Amygdala (tissue), 56 donors: ENCODE measurements at regions not wholly inside any gene's neighbourhood (a gene's known extent, or its start where the extent isn't known, plus 50 kb on each side); places are given as distances from the start of the nearest gene placed in this dataset.
"Not testable (repeated sequence)": the region's sequence is repeated elsewhere in the genome, so short reads cannot be mapped to it uniquely, and the experiment has no call there.

Experiments
- DNase-seq, 56 donors: peaks; one replicate each; lab custom pipeline; 2025; lab: John Stamatoyannopoulos, UW

DNA sequence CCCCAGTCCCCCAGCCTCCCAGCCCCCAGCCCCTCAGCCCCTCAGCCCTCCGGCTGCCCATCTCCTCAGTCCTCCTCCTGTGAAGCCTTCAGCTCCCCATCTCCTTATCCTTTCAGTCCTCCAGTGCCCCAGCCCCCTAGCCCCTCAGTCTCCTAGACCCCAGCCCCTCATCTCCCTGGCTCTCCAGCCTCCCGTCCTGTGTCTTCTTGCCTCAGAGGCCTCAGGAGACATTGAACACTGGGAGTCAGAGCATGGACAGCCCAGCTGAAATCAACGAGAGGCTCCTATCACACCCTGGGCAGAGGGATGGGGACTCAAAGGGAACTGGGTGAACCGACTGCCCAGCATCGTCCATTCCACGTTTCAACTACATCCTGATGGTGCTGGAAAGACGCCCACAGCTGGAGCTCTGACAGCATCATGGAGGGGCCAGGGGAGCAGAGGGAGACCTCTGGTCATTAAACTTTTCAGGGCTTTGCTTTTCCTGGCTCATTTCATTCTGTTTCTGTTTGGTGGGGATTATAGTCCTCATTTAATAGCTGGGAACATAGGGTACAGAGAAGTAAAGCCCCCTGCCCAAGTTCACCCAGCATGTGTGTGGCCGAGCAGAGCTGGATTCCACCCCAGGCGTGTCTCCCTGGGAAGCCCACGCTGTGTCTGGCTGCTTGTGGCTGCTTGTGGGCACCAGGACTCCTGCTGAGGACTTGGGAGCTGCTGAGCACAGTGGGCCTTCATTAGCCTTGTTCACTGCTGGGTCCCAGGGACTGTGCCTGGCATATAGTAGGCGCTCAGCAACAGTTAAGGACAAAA, 396.7 kb downstream of the PTPRU start:
- DNase-seq = no peak

GRCh38 chr1:29631836-29632805, 395.8 kb downstream of the PTPRU start:
- no peak for DNase-seq

DNA sequence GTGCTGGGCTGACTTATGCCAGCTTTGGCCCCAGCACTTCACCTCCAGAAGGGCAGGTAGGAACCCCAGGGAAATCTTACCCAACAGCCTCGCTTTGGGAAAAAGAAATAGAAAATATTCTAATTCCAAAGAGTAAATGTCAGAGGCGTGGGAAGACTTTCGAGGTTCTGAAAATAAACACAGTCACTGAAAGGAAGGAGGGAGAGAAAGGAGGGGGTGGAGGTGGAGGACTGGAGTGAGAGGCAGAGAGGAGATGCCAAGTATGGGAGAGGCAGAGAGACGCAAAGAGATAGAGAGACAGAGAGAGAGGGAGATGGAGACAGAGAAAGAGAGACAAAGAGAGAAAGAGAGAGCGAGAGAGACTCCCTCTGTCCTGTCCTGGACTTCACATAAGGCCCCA, 395.0 kb downstream of the PTPRU start:
- no peak for DNase-seq

- DNase-seq = no peak
Observed at GRCh38 chr1:29630756-29631155, 394.4 kb downstream of the PTPRU start.

DNA sequence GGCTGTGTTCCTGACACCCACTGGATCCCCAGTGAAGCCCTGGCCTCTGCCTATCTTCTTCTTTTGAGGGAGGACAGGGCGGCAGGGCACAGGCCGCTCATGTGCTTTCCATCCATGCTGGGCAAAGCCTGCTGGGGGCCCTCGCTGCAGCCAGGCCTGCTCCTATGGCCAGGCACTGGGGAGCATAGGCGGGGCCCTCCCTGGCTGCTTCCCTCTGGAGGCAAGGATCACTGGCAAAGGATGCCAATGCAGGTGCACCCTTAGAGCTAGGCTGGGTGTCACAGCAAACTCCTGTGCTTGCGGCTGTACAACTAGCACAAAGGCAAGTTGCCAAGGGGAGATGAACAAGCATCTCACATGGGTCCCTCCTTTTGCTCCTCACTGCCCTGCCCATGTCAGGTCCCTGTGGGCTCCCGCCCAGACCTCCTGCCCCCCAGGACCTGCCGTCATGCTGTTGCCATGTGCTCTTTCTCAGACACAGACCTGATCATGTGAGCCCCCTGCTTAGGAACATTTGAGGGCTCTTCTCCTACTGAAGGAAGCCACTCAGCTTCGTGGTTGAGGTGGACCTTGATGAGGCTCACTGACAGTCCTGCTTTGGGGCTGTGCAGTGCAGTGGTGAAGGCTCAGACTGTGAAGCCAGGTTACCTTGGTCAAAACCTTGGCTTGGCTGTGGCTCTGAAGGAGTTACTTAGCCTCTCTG, 393.6 kb downstream of the PTPRU start:
- DNase-seq = no peak

DNA sequence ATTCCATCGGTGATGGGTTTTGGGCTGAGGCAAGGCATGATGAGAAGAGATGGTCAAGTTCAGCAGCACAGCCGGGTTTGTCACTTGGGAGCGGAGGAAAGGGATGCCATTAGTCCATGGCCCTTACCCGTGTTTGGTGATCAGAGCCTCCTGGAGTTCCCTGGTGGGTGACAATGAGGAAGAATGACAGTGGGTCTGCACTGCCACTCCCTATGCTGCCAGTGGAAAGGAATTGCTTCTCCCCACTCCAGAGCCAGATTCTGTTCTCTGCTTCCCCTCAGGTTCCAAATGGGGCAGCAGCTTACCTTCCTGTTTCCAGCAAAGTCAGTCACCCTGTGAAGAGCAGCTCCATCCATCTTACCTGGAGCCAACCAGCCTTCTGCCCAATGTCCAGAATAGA, 393.1 kb downstream of the PTPRU start:
- DNase-seq = no peak

DNA sequence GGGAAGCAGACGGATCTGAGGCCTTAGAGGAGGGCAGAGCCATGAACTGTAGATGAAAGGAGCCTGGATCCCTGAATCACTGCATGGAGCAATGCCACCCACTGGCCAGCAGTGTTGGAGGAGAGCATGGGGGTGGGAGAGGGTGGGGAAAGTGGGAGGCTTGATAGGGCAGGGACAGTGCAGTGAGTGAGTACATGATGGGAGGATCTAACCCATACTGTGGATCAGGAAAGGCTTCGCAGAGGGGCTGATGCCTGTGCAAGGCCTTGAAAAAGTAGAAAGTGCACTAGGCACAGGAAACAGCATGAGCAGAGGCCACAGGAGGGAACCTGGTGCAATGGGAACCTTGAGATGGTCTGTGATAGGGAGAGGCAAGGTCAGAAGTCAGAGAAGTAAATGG, 391.9 kb downstream of the PTPRU start:
- DNase-seq = no peak

GRCh38 chr1:29626726-29627125, 390.4 kb downstream of the PTPRU start:
- no peak for DNase-seq

DNA sequence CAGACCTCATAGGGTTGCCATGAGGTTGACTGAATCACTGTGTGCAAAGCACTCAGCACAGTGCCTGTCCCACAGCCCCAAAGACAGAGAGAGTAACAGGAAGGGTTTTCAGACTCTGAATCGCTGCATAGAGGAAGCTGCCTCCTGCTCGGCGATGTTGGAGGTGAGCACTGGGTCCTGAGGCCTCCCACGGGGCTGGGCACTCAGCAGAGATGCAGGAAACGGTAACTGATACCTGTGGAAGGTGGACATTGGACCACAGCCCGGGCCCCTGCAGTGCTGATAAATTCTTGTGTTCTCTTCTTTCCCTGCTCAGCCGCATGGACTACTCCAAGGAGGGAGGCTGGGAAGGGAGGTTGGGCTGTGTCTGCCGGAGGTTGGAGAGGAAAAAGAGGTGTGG, 389.7 kb downstream of the PTPRU start:
- DNase-seq = no peak

DNA sequence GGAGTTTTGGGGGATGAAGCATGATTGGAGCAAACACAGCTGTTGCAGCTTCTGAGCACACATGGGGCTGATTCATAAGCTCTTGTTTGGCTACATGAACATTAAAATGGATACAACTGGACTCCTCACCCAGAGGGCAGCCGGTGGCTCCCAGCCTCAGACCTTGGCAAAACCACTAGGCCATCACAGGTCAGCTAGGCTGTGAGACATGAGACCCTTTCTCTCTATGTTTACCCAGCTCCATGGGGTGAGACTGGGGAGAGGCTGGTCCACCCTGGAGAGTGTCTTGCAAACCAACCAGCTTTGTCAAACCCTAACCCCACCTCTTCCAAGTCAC, 388.7 kb downstream of the PTPRU start:
- DNase-seq = no peak

GRCh38 chr1:29624320-29625083, 388.2 kb downstream of the PTPRU start:
- no peak for DNase-seq

DNA sequence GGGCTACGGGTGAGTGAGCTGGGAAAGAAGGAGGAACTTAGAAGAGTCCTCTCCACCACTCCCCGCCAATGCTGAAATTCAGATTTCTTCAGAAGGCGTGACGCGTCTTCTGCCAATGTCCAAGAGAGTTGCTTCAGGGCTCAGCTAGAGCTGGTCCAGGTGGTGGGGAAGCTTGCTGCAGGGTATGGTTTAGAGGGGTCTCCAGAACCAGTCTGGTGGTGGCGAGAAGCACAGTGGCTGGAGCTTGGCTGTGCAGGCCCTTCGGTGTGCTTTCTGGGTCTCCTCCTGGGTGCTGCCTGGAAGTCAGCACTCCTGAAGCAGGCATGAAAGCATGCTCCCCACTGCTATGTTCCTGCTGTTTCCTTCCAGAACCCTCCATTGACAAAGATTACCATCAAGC, 387.2 kb downstream of the PTPRU start:
- no peak for DNase-seq

- DNase-seq = no peak
Observed at GRCh38 chr1:29621826-29622435, 385.6 kb downstream of the PTPRU start.

GRCh38 chr1:29620631-29621030, 384.3 kb downstream of the PTPRU start:
- DNase-seq = no peak

DNA sequence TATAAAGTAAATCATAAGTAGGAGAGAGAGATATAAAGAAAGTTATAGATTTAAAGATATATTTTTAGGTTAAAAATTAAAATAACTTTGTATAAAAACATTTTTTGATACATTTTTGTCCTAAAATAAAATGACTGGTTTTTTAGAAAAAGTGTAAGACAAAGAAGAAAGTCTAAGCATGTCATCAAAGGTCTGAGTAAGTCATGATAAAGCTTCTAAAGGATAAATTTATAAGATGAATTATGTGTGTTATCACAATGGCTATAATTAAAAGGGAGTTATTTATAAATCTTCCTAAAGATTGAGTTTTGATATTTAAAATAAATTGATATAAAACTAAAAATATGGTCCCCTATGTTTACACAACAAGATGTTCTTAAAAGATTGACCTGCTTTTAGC, 370.9 kb downstream of the PTPRU start:
- no peak for DNase-seq

- DNase-seq = not testable (repeated sequence)
Observed at GRCh38 chr1:29604796-29605195, 368.5 kb downstream of the PTPRU start.

DNA sequence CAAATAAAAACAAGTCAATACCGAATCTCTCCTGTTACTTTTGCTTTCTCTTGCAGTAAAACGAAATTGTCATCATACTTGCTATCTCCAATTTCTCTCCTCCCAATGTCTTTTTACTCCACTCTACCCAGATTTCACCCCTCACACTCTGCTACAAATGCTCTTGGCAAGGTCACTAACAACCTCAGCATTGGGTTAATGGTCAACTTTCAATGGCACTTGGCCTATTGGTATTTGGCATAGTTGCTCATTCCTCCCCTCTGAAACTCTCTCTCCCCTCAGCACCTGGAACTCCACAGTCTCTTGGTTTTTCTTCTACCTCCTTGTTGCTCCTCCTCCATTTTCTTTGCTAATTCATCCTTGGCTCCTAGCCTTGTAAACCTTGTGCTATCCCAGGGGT, 367.3 kb downstream of the PTPRU start:
- no peak for DNase-seq

- DNase-seq = no peak
Observed at GRCh38 chr1:29602203-29602602, 365.9 kb downstream of the PTPRU start.

- DNase-seq = no peak
Observed at GRCh38 chr1:29601021-29601420, 364.7 kb downstream of the PTPRU start.

DNA sequence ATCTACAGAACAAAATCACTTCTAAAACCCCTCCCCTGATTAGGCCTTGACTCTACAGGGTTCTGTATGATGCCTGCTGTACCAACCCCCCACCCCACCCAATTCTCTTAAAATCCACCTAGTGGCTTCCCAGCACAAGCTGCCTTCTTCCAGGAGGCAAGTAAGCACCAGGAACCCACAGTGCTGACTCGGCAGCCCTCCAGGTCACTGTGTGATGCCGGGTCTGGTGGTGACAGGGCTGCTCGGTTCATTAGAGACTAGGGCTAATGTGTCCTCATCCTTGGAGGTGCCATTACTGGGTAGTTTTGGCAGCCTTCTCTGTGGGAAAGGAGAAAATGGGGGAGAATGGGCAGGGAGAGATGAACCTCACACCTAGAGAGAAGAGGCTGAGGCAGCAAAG, 363.5 kb downstream of the PTPRU start:
- no peak for DNase-seq
